HL-60 (cell line): ENCODE measurements at regions not wholly inside any gene's neighbourhood (a gene's known extent, or its start where the extent isn't known, plus 50 kb on each side); places are given as distances from the start of the nearest gene placed in this dataset.

ENCODE experiments used
- DNase-seq, 2 experiments: peaks; one replicate each; pipeline ENCODE4 v3.0.0-alpha.2; 2010 to 2020; ENCODE audit warnings: low read depth in 1 of 2, low spot score in 1 of 2
- H3K27ac ChIP-seq: fragments of 250-450 bp; sonication (Bioruptor Pico); replicated peaks from 2 replicates; pipeline ENCODE4 v1.5.1; 2020; ENCODE audit warnings: mild to moderate bottlenecking, moderate library complexity
- H3K27me3 ChIP-seq: fragments of 250-450 bp; sonication (Bioruptor Pico); 2 replicates; pipeline ENCODE4 v1.5.1; 2021; ENCODE audit warnings: mild to moderate bottlenecking, moderate library complexity; ENCODE audit not compliant: insufficient read depth, poor library complexity, severe bottlenecking
- H3K4me3 ChIP-seq: replicated peaks from 2 replicates; pipeline ENCODE4 v1.5.1; 2011; ENCODE audit warnings: mild to moderate bottlenecking, control low read depth, low read length; ENCODE audit not compliant: insufficient read depth
- CTCF ChIP-seq: IDR thresholded peaks from one replicate; pipeline ENCODE4 v1.5.1; 2011; ENCODE audit warnings: low read length, control low read depth, inconsistent platforms; ENCODE audit not compliant: insufficient read depth
- GABPA ChIP-seq: IDR thresholded peaks from 2 replicates; pipeline ENCODE4 v1.6.1; 2012; ENCODE audit warnings: low read depth
- POLR2AphosphoS5 ChIP-seq: IDR thresholded peaks from 2 replicates; pipeline ENCODE4 v1.6.1; 2012; ENCODE audit warnings: low read depth
- REST ChIP-seq: IDR thresholded peaks from 2 replicates; pipeline ENCODE4 v1.6.1; 2012; ENCODE audit warnings: low read depth; ENCODE audit not compliant: insufficient replicate concordance
- SPI1 ChIP-seq: IDR thresholded peaks from 2 replicates; pipeline ENCODE4 v1.6.1; 2012; ENCODE audit warnings: low read depth, mild to moderate bottlenecking, borderline replicate concordance

- peaks cover 7% of the 10 kb centered on the region for H3K27me3 ChIP-seq
- TF ChIP-seq CTCF: no peak
- TF ChIP-seq GABPA: no peak
- TF ChIP-seq POLR2AphosphoS5: no peak
- TF ChIP-seq REST: no peak
- no peak for TF ChIP-seq SPI1
Measured at GRCh38 chr3:26198609-26199008, 408.7 kb downstream of the OXSM start.

GRCh38 chr3:26202169-26202568 lies 412.3 kb downstream of the OXSM start:
- Histone ChIP-seq H3K4me3 (no peak overlapping the region), H3K27me3 (peaks cover 7% of the 10 kb centered on the region), H3K27ac (no peak overlapping the region)
- TF ChIP-seq CTCF (no peak), POLR2AphosphoS5 (no peak), GABPA (no peak), REST (no peak), SPI1 (no peak)
- DNase-seq: no peak

More at GRCh38 chr3:26198609-26199008, 408.7 kb downstream of the OXSM start:
- no peak for DNase-seq
- Histone ChIP-seq H3K27ac (no peak overlapping the region), H3K4me3 (no peak overlapping the region)

- no peaks in the 10 kb centered on the region for H3K27me3 ChIP-seq
- DNase-seq: no peak
- H3K27ac ChIP-seq: no peak overlapping the region
- H3K4me3 ChIP-seq: no peak overlapping the region
- TF ChIP-seq REST: no peak
- TF ChIP-seq POLR2AphosphoS5: no peak
- no peak for TF ChIP-seq GABPA
- no peak for TF ChIP-seq CTCF
- TF ChIP-seq SPI1: no peak
Measured at GRCh38 chr3:26205475-26205874, 415.6 kb downstream of the OXSM start.
